DMS79 treated with DMSO at 0.1 percent for 48 hours (cell line): ENCODE measurements at regions not wholly inside any gene's neighbourhood (a gene's known extent, or its start where the extent isn't known, plus 50 kb on each side); places are given as distances from the start of the nearest gene placed in this dataset.

Experiments used
- DNase-seq: peaks from one replicate; lab custom pipeline; 2025; lab: John Stamatoyannopoulos, UW

- no peak for DNase-seq
These were observed 103.3 kb upstream of the FAM9C start for GRCh38 chrX:13147733-13148132.

DNA sequence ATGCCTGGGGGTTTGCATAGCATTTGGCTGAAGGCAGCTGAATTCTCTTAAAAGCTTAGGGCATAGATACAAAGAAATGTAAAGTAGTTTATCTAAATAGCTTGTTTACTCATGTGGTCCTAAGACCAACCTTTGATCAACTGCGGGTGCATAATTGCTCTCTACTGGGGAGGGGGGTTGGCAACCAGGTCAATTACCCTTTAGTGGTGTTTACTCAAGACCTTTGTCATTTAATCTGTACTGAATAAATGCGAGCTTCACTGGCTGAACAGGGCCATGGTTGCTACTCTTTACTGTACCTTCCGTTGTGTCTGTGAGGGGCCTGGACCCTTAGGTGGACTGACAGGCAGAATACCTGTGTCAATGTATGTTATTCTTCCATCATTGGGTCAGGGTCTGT lies 102.7 kb upstream of the FAM9C start:
- DNase-seq: no peak

GRCh38 chrX:13144927-13145655 lies 100.7 kb upstream of the FAM9C start:
- no peak for DNase-seq

DNA sequence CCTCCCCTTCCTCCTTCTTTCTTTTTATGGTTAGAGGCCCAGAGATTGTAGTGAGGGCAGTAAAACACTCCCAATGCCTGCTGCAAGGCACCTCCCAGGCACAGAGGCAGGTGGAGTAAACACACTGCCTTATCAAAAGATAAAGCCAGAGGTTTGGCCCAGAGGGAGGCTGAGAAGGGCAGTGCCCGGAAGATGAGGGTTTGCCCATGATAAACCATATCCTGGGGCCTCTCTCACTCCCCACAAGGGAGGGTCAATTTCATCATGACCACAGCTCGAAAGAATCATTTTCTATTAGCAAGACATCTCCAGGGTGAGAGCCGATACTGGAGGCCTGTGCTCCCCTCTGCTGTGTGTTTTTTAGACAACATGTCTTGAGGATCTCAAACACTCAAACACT lies 98.5 kb upstream of the FAM9C start:
- no peak for DNase-seq

GRCh38 chrX:13140007-13140406 lies 95.6 kb upstream of the FAM9C start:
- no peak for DNase-seq

DNA sequence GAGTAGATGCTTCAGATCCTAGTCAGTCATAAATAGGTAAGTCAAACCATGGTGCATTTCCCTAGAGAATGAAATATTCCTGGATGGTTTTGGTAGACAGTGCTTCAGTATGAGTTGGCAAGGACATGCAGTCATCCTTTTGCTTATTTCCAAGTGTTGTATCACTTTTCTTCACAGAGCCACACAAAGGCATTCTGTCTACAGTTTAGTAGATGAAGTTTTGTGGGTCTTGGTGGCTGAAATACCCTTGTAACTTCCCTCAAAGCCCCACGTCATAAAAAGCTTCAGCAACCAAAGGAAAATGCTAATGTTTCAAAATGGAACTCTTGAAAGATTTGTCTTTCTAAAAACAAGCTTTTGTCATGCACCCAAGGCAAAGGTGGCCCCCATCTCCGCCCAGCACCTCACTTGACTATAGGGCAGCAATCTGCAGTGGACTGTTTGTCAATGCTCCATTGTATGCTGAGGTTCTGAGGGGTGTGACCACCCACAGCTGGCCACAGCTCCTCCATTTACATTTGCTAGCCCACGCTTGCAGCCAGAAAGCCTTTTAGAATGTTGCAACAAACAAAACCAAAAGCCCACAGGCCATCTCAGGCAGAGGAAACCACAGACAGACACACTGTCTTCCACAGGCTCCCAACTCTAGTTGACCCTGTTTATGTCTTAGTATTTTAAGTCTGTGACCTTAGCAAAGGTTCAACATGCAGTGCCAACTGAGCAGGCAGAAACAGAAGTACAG lies 87.1 kb upstream of the FAM9C start:
- no peak for DNase-seq

DNA sequence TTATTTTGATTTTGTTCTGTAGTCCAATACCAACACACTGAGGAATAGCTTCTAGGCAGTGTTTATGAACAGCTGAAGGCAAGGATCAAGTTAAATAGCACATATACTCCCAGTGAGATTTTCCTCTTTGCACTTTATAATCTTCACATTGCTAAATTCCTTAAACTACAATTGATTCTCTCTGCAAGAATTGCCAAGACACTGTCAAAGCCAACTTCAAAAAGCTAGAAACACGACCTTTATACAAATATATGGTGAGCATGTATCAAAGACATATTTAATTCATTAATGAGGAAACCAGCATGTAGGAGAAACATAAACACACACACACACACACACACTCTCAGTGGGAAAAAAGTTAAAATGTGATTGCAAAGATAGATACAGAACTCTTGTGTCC lies 86.4 kb upstream of the FAM9C start:
- DNase-seq: no peak

- DNase-seq: no peak
These were observed 83.7 kb upstream of the FAM9C start for GRCh38 chrX:13128104-13128503.

DNA sequence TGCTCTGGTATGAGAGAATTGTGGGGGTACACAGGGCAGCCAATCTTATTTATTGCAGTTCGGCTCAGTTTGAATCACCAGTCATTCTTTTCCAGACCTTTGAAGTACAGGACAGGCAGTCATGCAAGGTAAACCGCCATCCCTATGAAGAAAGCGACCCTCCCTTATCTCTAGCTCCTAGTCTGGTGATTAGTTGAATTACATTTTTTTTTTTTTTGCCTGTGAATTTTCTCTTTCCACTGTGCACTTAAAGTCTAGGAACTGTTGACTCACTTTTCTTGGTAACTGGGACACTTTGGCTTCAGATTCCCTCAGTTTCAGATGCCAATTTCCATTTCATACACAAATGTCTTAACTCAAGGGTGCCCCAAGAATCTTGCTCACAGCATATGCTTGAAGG lies 82.4 kb upstream of the FAM9C start:
- DNase-seq: no peak

DNA sequence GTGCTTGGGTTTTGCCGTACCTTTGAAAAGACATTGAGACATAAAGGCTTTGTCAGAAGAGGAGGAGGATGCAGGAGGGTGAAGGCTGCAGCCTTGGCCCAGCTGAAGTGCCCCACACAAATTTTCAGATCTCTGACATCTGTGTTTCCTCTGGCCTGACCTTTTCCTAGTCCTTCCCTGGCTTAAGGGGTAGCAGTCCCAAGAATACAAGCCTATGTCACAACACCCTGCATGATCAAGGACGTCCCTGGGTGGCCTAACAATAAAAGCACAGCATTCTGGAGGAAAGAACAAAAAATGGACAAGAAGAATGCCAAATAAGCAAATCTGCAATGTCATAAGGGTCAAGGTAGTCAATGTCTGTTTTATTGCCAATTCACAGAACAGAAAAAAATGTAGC lies 80.8 kb upstream of the FAM9C start:
- DNase-seq: no peak

DNA sequence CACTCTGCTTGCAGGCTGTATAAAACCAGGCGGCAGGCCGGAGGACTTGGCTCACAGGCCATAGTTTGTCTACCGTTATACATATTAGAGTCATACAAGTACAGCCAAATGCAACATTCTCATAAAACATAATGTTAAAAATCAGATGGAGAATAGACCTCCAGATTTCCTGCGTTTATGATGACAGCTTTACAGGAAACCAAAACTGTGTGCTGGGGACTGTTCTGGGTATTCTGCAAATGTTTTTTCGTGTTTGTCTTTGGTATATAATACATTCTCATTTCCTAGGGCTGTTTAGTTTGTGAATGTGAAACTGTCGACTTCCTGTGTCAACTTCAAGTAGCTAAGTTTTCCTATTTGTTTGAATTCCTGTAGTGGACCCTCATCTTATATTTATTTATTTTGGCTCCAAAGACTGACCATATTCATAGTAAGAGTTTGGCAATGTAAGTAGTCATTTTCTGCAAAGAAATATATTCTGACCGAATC lies 79.5 kb upstream of the FAM9C start:
- DNase-seq: no peak

DNA sequence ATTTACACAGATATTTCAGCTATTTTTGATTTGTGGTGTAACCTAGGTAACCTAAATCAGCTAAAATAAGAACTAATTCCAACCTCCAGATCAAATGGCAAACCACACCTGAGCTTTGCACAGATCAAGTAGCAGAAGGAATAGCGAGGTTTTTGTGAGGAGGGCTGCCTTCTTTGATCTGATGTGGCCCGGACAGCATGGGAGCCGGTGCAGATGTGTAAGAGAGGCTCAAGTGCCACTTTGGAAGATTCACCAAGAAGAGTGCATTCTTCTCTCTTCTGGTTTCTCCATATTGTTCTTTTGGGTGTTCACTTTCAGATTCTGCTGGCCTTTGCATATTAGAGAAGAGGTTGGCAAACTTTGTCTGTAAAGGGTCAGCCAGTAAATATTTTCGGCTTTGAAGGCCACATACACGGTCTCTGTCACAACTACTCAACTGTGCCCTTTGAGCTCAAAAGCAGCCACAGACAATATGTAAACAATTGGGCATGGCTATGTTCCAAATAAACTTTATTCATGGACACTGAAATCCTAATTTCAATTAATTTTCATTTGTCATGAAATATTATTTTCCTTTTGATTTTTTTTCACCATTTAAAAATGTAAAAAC lies 78.9 kb upstream of the FAM9C start:
- DNase-seq: no peak

DNA sequence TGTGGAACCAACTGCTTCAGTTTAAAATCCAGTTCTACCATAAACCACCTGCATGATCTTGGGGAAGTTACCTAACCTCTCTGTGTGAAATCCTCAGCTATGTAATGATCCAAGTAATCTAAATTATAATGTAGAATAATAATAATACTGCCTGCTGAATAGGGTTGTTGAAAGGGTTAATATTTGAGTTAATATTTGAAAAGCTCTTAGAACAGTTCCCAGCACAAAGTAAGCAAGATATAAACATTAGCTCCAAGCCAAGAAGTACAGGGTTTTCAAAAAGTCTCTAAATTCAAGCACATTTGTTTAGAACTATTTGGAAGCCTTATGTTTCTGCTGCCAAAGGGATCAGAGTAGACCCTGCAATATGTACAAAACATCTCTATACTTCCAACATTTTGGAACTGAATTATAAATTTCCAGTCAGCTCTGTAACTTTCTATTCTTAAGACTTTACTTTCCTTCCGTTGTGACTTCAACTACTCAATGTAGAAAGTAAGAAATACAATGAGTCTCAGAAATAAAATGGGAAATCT lies 76.7 kb upstream of the FAM9C start:
- DNase-seq: no peak

DNA sequence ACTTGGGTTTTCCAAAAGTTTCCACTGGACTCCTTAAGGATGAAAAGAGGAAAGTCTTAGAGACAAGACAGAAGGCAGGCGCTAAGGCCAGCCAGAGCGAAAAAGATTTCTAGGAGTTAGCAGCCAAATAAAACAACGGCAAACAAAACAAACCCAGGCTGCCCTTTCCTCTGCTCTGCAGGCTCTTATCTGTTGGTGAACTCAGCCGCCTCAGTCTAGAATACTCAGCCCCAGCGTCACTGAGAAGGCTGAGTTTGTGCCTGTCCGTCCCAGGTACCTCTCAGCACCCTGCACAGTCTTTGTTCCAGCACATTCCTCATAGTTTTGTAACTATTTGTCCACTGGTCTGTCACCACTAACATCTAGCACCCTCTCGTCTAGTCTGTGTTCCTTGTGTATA lies 75.6 kb upstream of the FAM9C start:
- no peak for DNase-seq

- no peak for DNase-seq
These were observed 75.0 kb upstream of the FAM9C start for GRCh38 chrX:13119386-13119785.

- no peak for DNase-seq
These were observed 70.9 kb upstream of the FAM9C start for GRCh38 chrX:13115146-13115855.

DNA sequence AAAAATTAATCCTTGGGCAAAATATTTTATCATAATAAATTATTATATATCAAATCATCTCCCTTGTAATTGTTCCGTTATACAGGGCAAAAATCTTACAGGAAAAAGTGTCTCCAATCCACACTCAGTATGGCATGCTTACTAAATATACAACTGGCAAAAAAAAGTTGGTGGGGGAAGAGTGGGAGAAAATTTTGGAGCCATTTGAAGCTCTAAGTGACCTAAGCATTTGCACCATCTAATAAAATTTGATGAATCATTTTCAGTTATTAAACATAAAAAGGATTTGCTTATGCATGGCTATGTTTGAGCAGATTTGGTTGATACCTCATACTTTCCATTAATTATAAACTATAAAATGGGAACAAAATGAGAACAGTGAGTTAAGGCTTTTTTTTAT lies 68.1 kb upstream of the FAM9C start:
- no peak for DNase-seq

- DNase-seq: no peak
These were observed 66.3 kb upstream of the FAM9C start for GRCh38 chrX:13110433-13111324.

DNA sequence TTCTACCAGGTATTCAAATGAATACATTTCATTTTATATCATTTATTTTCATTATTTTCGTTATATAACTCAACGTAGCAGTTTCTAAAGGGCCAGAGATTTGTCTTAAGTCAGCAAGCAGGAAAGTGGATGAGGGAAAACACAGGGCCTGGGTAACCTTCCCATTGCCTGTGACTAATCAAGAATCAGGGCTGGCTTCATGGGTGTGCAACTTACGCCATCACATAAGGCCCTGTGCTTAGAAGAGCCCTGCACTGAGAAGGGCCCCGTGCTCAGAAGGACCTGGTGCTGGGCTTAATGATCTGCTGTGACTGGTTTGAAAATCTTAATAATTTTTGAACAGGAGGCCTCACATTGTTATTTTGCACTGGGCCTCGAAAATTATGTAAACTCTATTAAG lies 65.4 kb upstream of the FAM9C start:
- DNase-seq: no peak

GRCh38 chrX:13103914-13104274 lies 59.5 kb upstream of the FAM9C start:
- DNase-seq: no peak

GRCh38 chrX:13103188-13103913 lies 58.9 kb upstream of the FAM9C start:
- DNase-seq: no peak
